OCI-LY3 (cell line): ENCODE measurements at regions not wholly inside any gene's neighbourhood (a gene's known extent, or its start where the extent isn't known, plus 50 kb on each side); places are given as distances from the start of the nearest gene placed in this dataset.
A peak's percentile ranks its signal among the peaks of the same experiment; 100 is the strongest.

ENCODE experiments used
- H2AFZ ChIP-seq: fragments of 200-600, 300-600 bp; shearing (Covaris generic); 2 replicates; pipeline ENCODE4 v1.6.0; 2014; ENCODE audit warnings: antibody characterized with exemption, low read depth, low read length
- H3K27ac ChIP-seq: fragments of 200-600, 300-600 bp; sonication (generic); 2 replicates; pipeline ENCODE4 v1.5.1; 2014; ENCODE audit warnings: mild to moderate bottlenecking, low read length, moderate library complexity, mixed read lengths
- H3K27me3 ChIP-seq: fragments of 200-600, 300-600 bp; sonication (generic); 2 replicates; pipeline ENCODE4 v1.6.1; 2014; ENCODE audit warnings: low read depth, low read length, mixed read lengths
- H3K36me3 ChIP-seq: fragments of 200-600, 300-600 bp; sonication (generic); replicated peaks from 2 replicates; pipeline ENCODE3; 2014; ENCODE audit warnings: low read depth, low read length, mixed read lengths
- H3K4me1 ChIP-seq: fragments of 300-600, 200-600 bp; sonication (generic); 2 replicates; pipeline ENCODE4 v1.6.1; 2014; ENCODE audit warnings: low read length, mixed read lengths
- H3K4me2 ChIP-seq: fragments of 200-600, 300-600 bp; sonication (generic); 2 replicates; pipeline ENCODE4 v1.6.1; 2014; ENCODE audit warnings: low read length, mixed read lengths
- H3K4me3 ChIP-seq: fragments of 300-600, 200-600 bp; sonication (generic); 2 replicates; pipeline ENCODE4 v1.5.1; 2014; ENCODE audit warnings: antibody characterized with exemption, mild to moderate bottlenecking, low read length, moderate library complexity
- H3K79me2 ChIP-seq: fragments of 300-600, 200-600 bp; shearing (Covaris generic); 2 replicates; pipeline ENCODE4 v1.6.1; 2014; ENCODE audit warnings: mild to moderate bottlenecking, low read length, mixed read lengths
- H3K9ac ChIP-seq: fragments of 300-600, 200-600 bp; shearing (Covaris generic); 2 replicates; pipeline ENCODE4 v1.6.0; 2014; ENCODE audit warnings: mild to moderate bottlenecking, low read length, moderate library complexity
- H3K9me3 ChIP-seq: fragments of 200-600, 300-600 bp; shearing (Covaris generic); 2 replicates; pipeline ENCODE4 v1.6.1; 2014; ENCODE audit warnings: low read length, mixed read lengths; ENCODE audit not compliant: insufficient read depth
- H4K20me1 ChIP-seq: fragments of 200-600, 300-600 bp; sonication (generic); 2 replicates; pipeline ENCODE4 v1.6.1; 2016; ENCODE audit warnings: low read length, mixed read lengths; ENCODE audit not compliant: insufficient read depth
- CTCF ChIP-seq: fragments of 200-600, 300-600 bp; sonication (generic); IDR thresholded peaks from 2 replicates; pipeline ENCODE4 v1.5.1; 2014; ENCODE audit warnings: antibody characterized with exemption, low read length, low read depth
- EZH2phosphoT487 ChIP-seq: fragments of 200-600 bp; shearing (Covaris generic); IDR thresholded peaks from 2 replicates; pipeline ENCODE4 v1.6.1; 2018; ENCODE audit warnings: antibody characterized with exemption, mixed run types, low read depth

GRCh38 chr14:30805284-30805683 lies 69.1 kb upstream of the COCH start:
- Histone ChIP-seq H3K79me2 (no peaks in the 10 kb centered on the region), H4K20me1 (no peaks in the 10 kb centered on the region), H3K27ac (no peak overlapping the region), H3K27me3 (no peaks in the 10 kb centered on the region), H3K36me3 (no peaks in the 10 kb centered on the region), H3K4me2 (no peak overlapping the region), H3K4me1 (peaks cover 2% of the 10 kb centered on the region), H2AFZ (no peak overlapping the region), H3K4me3 (no peak overlapping the region), H3K9ac (no peak overlapping the region), H3K9me3 (no peaks in the 10 kb centered on the region)
- TF ChIP-seq EZH2phosphoT487 (no peak), CTCF (no peak)

- H3K4me2 ChIP-seq, result no peak overlapping the region
- H2AFZ ChIP-seq, result no peak overlapping the region
- no peaks in the 10 kb centered on the region for H3K79me2 ChIP-seq
- no peaks in the 10 kb centered on the region for H4K20me1 ChIP-seq
- H3K9ac ChIP-seq, result no peak overlapping the region
- TF ChIP-seq CTCF (no peak), EZH2phosphoT487 (no peak)
- H3K9me3 ChIP-seq, result no peaks in the 10 kb centered on the region
- H3K27me3 ChIP-seq, result no peaks in the 10 kb centered on the region
- H3K27ac ChIP-seq, result no peak overlapping the region
- H3K4me1 ChIP-seq, result 0 out of 2 replicates have a peak, but pooled peaks cover 3% of the 10 kb centered on the region
- H3K36me3 ChIP-seq, result no peaks in the 10 kb centered on the region
- no peak overlapping the region for H3K4me3 ChIP-seq
These were observed 65.8 kb upstream of the COCH start for GRCh38 chr14:30808576-30808975.

- Histone ChIP-seq H2AFZ (no peak overlapping the region), H3K9ac (no peak overlapping the region), H3K4me2 (no peak overlapping the region), H3K27ac (no peak overlapping the region), H3K36me3 (no peaks in the 10 kb centered on the region), H3K4me1 (0 out of 2 replicates have a peak, but pooled peaks cover 3% of the 10 kb centered on the region), H3K9me3 (no peaks in the 10 kb centered on the region), H3K27me3 (no peaks in the 10 kb centered on the region), H3K4me3 (no peak overlapping the region), H3K79me2 (no peaks in the 10 kb centered on the region), H4K20me1 (no peaks in the 10 kb centered on the region)
- TF ChIP-seq CTCF (no peak), EZH2phosphoT487 (no peak)
These were observed 61.1 kb upstream of the COCH start for GRCh38 chr14:30813216-30813615.

GRCh38 chr14:30820674-30821073 lies 53.7 kb upstream of the COCH start:
- Histone ChIP-seq H3K9me3 (no peaks in the 10 kb centered on the region), H3K36me3 (no peaks in the 10 kb centered on the region), H3K27me3 (no peaks in the 10 kb centered on the region), H3K4me1 (peaks cover 18% of the 10 kb centered on the region), H2AFZ (no peak overlapping the region), H3K79me2 (no peaks in the 10 kb centered on the region), H3K4me2 (peak overlapping the region; percentile 2; the same call in 1 of the 2 replicates), H4K20me1 (no peaks in the 10 kb centered on the region), H3K9ac (no peak overlapping the region), H3K4me3 (no peak overlapping the region), H3K27ac (no peak overlapping the region)
- TF ChIP-seq EZH2phosphoT487 (no peak), CTCF (no peak)
